ENCODE measurements at regions not wholly inside any gene's neighbourhood (a gene's known extent, or its start where the extent isn't known, plus 50 kb on each side); places are given as distances from the start of the nearest gene placed in this dataset.

DNA sequence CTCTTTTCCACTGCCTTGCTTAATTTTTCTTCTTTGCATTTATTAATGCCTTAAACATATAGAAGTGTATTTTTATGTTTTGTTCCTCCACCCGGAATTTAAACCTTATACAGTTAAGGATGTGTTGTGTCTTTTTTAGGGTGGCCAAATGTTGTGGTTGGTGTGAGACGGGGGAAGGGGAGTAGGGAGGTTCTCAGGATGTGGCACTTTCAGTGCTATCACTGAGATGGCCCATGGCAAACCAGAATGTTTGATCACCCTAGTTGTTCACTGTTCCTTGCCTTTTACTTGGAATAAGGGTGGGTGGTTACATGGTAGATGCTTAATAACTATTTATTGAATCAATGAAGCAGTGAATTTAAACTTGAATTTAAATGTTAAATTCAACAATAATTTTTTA lies 216.0 kb upstream of the SLITRK1 start:
- H3K79me2 ChIP-seq (ENCODE audit: insufficient read depth, low read length) = no peaks in the 10 kb centered on the region
- no peak overlapping the region for H3K9ac ChIP-seq (ENCODE audit: low read length)
- no peak overlapping the region for H3K27ac ChIP-seq (ENCODE audit: low read depth, low read length, poor library complexity, severe bottlenecking)
- 0 out of 2 replicates have a peak, but pooled peaks cover 7% of the 10 kb centered on the region for H3K9me2 ChIP-seq (ENCODE audit: low read depth, low read length)
- H3K4me2 ChIP-seq (ENCODE audit: low read length) = no peak overlapping the region
- H4K20me1 ChIP-seq (ENCODE audit: insufficient read depth, low read length) = no peaks in the 10 kb centered on the region
- no peaks in the 10 kb centered on the region for H3K4me1 ChIP-seq (ENCODE audit: insufficient read depth, low read length, severe bottlenecking)
- H3K4me3 ChIP-seq (ENCODE audit: low read depth, low read length, poor library complexity, severe bottlenecking) = no peak overlapping the region
- TF ChIP-seq, protein P1, sequence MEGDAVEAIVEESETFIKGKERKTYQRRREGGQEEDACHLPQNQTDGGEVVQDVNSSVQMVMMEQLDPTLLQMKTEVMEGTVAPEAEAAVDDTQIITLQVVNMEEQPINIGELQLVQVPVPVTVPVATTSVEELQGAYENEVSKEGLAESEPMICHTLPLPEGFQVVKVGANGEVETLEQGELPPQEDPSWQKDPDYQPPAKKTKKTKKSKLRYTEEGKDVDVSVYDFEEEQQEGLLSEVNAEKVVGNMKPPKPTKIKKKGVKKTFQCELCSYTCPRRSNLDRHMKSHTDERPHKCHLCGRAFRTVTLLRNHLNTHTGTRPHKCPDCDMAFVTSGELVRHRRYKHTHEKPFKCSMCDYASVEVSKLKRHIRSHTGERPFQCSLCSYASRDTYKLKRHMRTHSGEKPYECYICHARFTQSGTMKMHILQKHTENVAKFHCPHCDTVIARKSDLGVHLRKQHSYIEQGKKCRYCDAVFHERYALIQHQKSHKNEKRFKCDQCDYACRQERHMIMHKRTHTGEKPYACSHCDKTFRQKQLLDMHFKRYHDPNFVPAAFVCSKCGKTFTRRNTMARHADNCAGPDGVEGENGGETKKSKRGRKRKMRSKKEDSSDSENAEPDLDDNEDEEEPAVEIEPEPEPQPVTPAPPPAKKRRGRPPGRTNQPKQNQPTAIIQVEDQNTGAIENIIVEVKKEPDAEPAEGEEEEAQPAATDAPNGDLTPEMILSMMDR (IDR thresholded peaks at IDR 0.05; ENCODE audit: low read length) = no peak
- TF ChIP-seq EZH2 (IDR thresholded peaks at IDR 0.05; ENCODE audit: borderline replicate concordance, low read length) = no peak
- H3F3A ChIP-seq (ENCODE audit: insufficient read depth, low read length) = no peaks in the 10 kb centered on the region
- no peaks in the 10 kb centered on the region for H3K27me3 ChIP-seq (ENCODE audit: insufficient read depth, low read length)
- H3K9me3 ChIP-seq (ENCODE audit: low read length) = no peaks in the 10 kb centered on the region
- H3K36me3 ChIP-seq (ENCODE audit: insufficient read depth, low read length) = no peaks in the 10 kb centered on the region
- H2AFZ ChIP-seq (ENCODE audit: low read length) = no peak overlapping the region

DNA sequence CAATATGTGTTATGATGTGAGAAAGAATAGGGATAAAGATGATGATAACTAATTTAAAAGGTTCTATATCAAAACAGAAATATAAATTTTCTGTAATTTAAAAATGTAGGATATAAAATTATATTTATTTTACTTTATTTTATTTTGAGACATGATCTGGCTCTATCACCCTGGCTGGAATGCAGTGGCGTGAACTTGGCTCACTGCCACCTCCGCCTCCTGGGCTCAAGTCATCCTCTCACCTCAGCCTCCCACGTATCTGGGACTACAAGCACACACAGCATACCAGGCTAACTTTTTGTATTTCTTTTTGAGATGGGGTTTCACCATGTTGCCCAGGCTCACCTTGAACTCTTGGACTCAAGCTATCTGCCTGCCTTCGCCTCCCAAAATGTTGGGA lies 214.9 kb upstream of the SLITRK1 start:
- H3K9me2 ChIP-seq (ENCODE audit: low read depth, low read length) = 0 out of 2 replicates have a peak, but pooled peaks cover 7% of the 10 kb centered on the region
- no peak overlapping the region for H3K9ac ChIP-seq (ENCODE audit: low read length)
- no peak for TF ChIP-seq EZH2 (IDR thresholded peaks at IDR 0.05; ENCODE audit: borderline replicate concordance, low read length)
- TF ChIP-seq, protein P1 (IDR thresholded peaks at IDR 0.05; ENCODE audit: low read length) = no peak
- no peak overlapping the region for H3K4me3 ChIP-seq (ENCODE audit: low read depth, low read length, poor library complexity, severe bottlenecking)
- no peak overlapping the region for H3K27ac ChIP-seq (ENCODE audit: low read depth, low read length, poor library complexity, severe bottlenecking)
- H3K4me2 ChIP-seq (ENCODE audit: low read length) = no peak overlapping the region
- no peaks in the 10 kb centered on the region for H3K79me2 ChIP-seq (ENCODE audit: insufficient read depth, low read length)
- H2AFZ ChIP-seq (ENCODE audit: low read length) = no peak overlapping the region
- no peaks in the 10 kb centered on the region for H3K9me3 ChIP-seq (ENCODE audit: low read length)
- H3F3A ChIP-seq (ENCODE audit: insufficient read depth, low read length) = no peaks in the 10 kb centered on the region
- H3K4me1 ChIP-seq (ENCODE audit: insufficient read depth, low read length, severe bottlenecking) = no peaks in the 10 kb centered on the region
- no peaks in the 10 kb centered on the region for H3K27me3 ChIP-seq (ENCODE audit: insufficient read depth, low read length)
- H4K20me1 ChIP-seq (ENCODE audit: insufficient read depth, low read length) = no peaks in the 10 kb centered on the region
- H3K36me3 ChIP-seq (ENCODE audit: insufficient read depth, low read length) = no peaks in the 10 kb centered on the region

DNA sequence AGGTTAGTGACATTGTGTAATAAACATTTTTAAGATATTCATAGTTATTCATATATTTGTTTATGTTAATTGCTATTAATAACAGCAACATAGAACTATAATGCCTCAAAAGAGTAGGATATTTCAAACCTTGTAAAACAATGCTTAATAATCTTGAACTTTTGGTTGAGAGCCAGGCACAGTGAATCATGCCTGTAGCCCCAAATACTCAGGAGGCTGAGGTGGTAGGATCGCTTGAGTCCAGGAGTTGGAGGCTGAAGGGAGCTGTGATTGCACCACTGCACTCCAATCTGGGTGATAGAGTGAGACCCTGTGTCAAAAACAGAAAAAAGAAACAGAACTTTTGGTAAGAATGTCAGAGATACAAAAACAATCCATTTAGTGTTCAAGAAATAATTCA lies 213.9 kb upstream of the SLITRK1 start:
- Histone ChIP-seq H4K20me1 (ENCODE audit: insufficient read depth, low read length) (no peaks in the 10 kb centered on the region), H3K9ac (ENCODE audit: low read length) (no peak overlapping the region), H3F3A (ENCODE audit: insufficient read depth, low read length) (no peaks in the 10 kb centered on the region), H3K9me3 (ENCODE audit: low read length) (no peaks in the 10 kb centered on the region), H3K27me3 (ENCODE audit: insufficient read depth, low read length) (no peaks in the 10 kb centered on the region), H3K27ac (ENCODE audit: low read depth, low read length, poor library complexity, severe bottlenecking) (no peak overlapping the region), H3K79me2 (ENCODE audit: insufficient read depth, low read length) (no peaks in the 10 kb centered on the region), H3K36me3 (ENCODE audit: insufficient read depth, low read length) (no peaks in the 10 kb centered on the region), H3K4me1 (ENCODE audit: insufficient read depth, low read length, severe bottlenecking) (no peaks in the 10 kb centered on the region), H3K4me3 (ENCODE audit: low read depth, low read length, poor library complexity, severe bottlenecking) (no peak overlapping the region), H3K9me2 (ENCODE audit: low read depth, low read length) (0 out of 2 replicates have a peak, but pooled peaks cover 7% of the 10 kb centered on the region), H3K4me2 (ENCODE audit: low read length) (no peak overlapping the region), H2AFZ (ENCODE audit: low read length) (no peak overlapping the region)
- no peak for TF ChIP-seq EZH2 (IDR thresholded peaks at IDR 0.05; ENCODE audit: borderline replicate concordance, low read length)
- TF ChIP-seq, protein P1 (IDR thresholded peaks at IDR 0.05; ENCODE audit: low read length) = no peak
